ENCODE measurements at regions not wholly inside any gene's neighbourhood (a gene's known extent, or its start where the extent isn't known, plus 50 kb on each side); places are given as distances from the start of the nearest gene placed in this dataset.
"Not testable (repeated sequence)": the region's sequence is repeated elsewhere in the genome, so short reads cannot be mapped to it uniquely, and the experiment has no call there.

DNA sequence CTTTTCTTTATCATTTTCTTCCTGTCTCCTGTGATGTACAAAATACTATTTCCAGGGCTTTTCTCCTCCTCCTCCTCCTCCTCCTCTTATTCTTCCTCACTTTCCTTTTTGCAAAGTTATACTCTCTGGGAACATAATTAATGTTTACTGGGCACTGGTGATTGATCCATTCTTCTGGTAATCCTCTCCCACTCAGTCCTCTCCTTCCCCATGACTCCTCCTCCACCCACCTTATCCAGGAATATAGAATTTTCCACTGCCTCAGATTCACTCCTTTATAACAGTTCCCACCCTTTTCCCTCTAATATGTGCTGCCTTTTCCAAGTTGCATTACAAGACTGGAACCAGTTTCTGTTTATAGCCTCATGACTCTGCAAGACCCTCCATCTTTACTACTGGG is 62.5 kb upstream of the IYD start:
- TF ChIP-seq POLR2A (IDR thresholded peaks at IDR 0.05) = no peak
- TF ChIP-seq, protein P1, sequence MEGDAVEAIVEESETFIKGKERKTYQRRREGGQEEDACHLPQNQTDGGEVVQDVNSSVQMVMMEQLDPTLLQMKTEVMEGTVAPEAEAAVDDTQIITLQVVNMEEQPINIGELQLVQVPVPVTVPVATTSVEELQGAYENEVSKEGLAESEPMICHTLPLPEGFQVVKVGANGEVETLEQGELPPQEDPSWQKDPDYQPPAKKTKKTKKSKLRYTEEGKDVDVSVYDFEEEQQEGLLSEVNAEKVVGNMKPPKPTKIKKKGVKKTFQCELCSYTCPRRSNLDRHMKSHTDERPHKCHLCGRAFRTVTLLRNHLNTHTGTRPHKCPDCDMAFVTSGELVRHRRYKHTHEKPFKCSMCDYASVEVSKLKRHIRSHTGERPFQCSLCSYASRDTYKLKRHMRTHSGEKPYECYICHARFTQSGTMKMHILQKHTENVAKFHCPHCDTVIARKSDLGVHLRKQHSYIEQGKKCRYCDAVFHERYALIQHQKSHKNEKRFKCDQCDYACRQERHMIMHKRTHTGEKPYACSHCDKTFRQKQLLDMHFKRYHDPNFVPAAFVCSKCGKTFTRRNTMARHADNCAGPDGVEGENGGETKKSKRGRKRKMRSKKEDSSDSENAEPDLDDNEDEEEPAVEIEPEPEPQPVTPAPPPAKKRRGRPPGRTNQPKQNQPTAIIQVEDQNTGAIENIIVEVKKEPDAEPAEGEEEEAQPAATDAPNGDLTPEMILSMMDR (IDR thresholded peaks at IDR 0.05) = no peak
- Histone ChIP-seq H3K36me3 (no peaks in the 10 kb centered on the region), H3K4me1 (peaks cover 0 to 10% of the 10 kb centered on the region in 2 donors), H3K9me3 (no peaks in the 10 kb centered on the region), H3K27ac (no peak overlapping the region), H3K27me3 (no peaks in the 10 kb centered on the region), H3K4me3 (replicated peaks in 1 of 3) (no peak overlapping the region)
- intact Hi-C loops (cut with DNase I) = no loop called here
- DNase-seq = no peak

DNA sequence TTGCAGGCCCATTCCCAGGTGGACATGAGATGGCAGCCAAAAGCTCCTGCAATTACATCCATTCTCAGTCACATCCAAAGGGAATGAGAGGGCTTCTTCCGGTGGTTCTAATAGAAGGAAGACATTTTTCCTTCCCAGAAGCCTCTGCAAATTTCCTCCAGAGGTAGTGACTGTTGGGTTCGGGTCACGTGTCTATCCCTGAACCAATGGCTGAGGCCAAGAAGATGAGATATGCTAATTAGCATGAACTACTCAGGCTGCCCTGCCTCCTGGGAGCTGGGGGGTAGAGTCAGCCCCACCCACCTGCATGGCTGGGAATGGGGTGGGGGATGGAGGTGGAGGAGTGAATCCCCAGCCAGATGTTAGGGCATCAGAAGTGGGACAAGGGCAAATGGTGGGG is 61.3 kb upstream of the IYD start:
- Histone ChIP-seq H3K4me3 (replicated peaks in 1 of 3) (no peak overlapping the region), H3K27me3 (no peaks in the 10 kb centered on the region), H3K36me3 (no peaks in the 10 kb centered on the region), H3K9me3 (no peaks in the 10 kb centered on the region), H3K27ac (no peak overlapping the region), H3K4me1 (peaks cover 0 to 3% of the 10 kb centered on the region in 2 donors)
- WGBS, 2 donors = 91 to 97% methylated on average over 3 of the region's 3 CpGs
- DNase-seq = no peak
- intact Hi-C loops (cut with DNase I) = no loop called here
- no peak for TF ChIP-seq POLR2A (IDR thresholded peaks at IDR 0.05)
- TF ChIP-seq, protein P1 (IDR thresholded peaks at IDR 0.05) = no peak

DNA sequence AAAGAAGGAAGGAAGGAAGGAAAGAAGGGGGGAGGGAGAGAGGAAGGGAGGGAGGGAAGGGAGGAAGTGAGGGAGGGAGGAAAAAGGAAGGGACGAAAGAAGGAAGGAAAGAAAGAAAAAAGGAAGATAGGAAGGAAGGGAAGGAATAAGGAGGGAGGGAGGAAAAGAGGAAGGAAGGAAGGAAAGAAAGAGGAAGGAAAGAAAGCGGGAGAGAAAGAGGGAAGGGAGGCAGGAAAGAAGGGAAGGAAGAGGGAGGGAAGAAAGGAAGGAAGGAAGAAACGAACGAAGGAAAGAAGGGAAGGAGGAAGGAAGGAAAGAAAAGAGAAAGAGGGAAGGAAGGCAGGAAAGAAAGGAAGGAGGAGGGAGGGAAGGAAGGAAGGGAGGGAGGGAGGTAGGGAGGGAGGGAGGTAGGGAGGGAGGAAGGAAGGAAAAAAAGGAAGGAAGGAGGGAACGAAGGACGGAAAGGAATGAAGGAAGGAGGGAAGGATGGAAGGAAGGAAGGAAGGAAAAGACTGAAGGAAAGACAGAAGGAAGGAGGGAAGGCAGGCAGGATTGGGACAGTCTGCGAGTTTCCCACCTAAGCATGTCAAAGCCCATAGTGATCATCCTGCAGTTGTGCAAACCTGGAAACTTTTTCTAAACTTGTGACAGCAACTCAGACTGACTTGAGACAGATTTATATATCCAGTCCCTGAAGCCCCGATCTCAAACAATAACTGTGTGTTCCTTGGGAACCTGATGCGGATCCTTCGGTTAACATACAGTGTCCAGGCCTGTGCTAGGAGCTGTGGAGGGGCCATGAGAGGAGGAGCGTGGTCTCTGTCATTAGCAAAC is 59.8 kb upstream of the IYD start:
- intact Hi-C loops (cut with DNase I) = no loop called here
- no peak overlapping the region for H3K4me3 ChIP-seq (replicated peaks in 1 of 3)
- peaks cover 0 to 5% of the 10 kb centered on the region in 2 donors for H3K4me1 ChIP-seq
- no peak overlapping the region for H3K27ac ChIP-seq
- no peaks in the 10 kb centered on the region for H3K9me3 ChIP-seq
- TF ChIP-seq, protein P1 (IDR thresholded peaks at IDR 0.05) = no peak
- no peak for TF ChIP-seq POLR2A (IDR thresholded peaks at IDR 0.05)
- DNase-seq = no peak
- H3K36me3 ChIP-seq = no peaks in the 10 kb centered on the region
- no peaks in the 10 kb centered on the region for H3K27me3 ChIP-seq
- WGBS, 2 donors = 84 to 86% methylated on average over 11 of the region's 11 CpGs

DNA sequence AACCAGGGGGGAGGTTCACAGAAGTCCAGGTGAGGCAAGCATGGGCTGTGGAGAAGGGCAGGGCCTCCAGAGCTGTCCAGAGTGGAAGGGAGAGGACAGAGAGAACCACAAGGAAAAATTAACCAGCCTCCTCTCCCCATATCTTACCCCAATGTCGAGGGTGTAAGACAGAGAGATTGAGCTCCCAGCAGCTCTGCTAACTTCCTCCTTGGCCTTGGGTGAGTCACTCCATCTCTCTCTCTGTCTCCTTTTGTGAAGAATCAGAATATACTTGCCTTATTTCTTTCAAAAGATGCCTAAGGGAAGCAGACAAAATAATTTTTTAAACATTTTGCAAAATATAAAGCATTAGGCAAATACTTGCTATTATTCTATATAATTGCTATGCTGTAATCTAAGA is 58.3 kb upstream of the IYD start:
- H3K9me3 ChIP-seq = no peaks in the 10 kb centered on the region
- H3K27ac ChIP-seq = no peak overlapping the region
- 0 to 73% methylated on average over 1 of the region's 1 CpG for WGBS, 2 donors
- intact Hi-C loops (cut with DNase I) = no loop called here
- DNase-seq = no peak
- no peak overlapping the region for H3K4me3 ChIP-seq (replicated peaks in 1 of 3)
- H3K4me1 ChIP-seq = peaks cover 0 to 6% of the 10 kb centered on the region in 2 donors
- TF ChIP-seq, protein P1 (IDR thresholded peaks at IDR 0.05) = no peak
- TF ChIP-seq POLR2A (IDR thresholded peaks at IDR 0.05) = no peak
- H3K27me3 ChIP-seq = no peaks in the 10 kb centered on the region
- H3K36me3 ChIP-seq = no peaks in the 10 kb centered on the region

DNA sequence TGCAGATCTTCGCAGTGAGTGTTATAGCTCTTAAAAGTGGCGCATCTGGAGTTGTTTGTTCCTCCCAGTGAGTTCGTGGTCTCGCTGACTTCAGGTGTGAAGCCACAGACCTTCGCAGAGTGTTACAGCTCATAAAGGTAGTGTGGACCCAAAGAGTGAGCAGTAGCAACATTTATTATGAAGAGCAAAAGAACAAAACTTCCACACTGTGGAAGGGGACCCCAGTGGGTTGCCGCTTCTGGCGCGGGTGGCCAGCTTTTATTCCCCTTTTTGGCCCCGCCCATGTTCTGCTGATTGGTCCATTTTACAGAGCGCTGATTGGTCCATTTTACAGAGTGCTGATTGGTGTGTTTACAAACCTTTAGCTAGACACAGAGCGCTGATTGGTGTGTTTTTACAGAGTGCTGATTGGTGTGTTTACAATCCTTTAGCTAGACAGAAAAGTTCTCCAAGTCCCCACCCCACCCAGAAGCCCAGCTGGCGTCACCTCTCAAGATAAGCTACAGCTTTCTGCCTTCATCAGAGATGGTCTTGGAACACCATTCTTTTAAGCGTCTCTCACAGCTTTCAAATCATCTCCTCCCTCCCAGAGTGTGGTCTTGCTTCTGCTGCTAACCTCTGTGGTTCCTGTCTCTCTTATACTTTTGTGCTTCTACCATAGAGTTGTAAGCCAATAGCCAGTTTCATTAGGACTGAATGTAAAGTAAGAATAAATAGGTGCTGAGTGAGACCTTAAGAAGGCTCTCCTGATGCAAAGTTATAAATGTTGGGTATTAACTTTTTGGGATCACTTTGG is 57.5 kb upstream of the IYD start:
- intact Hi-C loops (cut with DNase I); H3K27me3 ChIP-seq; H3K4me3 ChIP-seq (replicated peaks in 1 of 3); H3K4me1 ChIP-seq; H3K36me3 ChIP-seq; H3K9me3 ChIP-seq; H3K27ac ChIP-seq; DNase-seq: not testable (repeated sequence)
- 88 to 95% methylated on average over 12 of the region's 13 CpGs for WGBS, 2 donors

Data from thyroid gland (tissue), 4 donors.